HCT116 (cell line): ENCODE measurements at regions not wholly inside any gene's neighbourhood (a gene's known extent, or its start where the extent isn't known, plus 50 kb on each side); places are given as distances from the start of the nearest gene placed in this dataset.

Experiments used
- ATAC-seq: fragments of 200-7000 bp; cut with Tn5 transposase; 2 replicates; pipeline ENCODE4 v1.9.1; 2020; ENCODE audit warnings: mild to moderate bottlenecking, moderate library complexity
- BruUV-seq: library from RNA; stranded (reverse); fragments of 400-500 nt; replicated peaks from 2 replicates; lab custom pipeline; 2021; lab: Mats Ljungman, UMichigan
- CTCF ChIA-PET: fragments of 300-600 bp; sonication (Branson Sonifier 250); formaldehyde crosslinking; loops from one replicate; lab custom pipeline; 2021; ENCODE audit warnings: antibody characterized with exemption; lab: Charles Lee
- POLR2A ChIA-PET: fragments of 300-600, 350-600 bp; sonication (Branson Sonifier 250); formaldehyde crosslinking; loops from one replicate; lab custom pipeline; 2021; ENCODE audit warnings: antibody characterized with exemption; lab: Charles Lee
- RAD21 ChIA-PET, 2 experiments: fragments of 300-600 bp; sonication (Branson Sonifier 250); formaldehyde crosslinking; loops; one replicate each; lab custom pipeline; 2023; ENCODE audit warnings: low total read pairs in 2 of 2; ENCODE audit not compliant: uncharacterized antibody in 2 of 2, unreplicated experiment in 2 of 2, low non-redundant PET in 1 of 2; lab: Charles Lee
- DNase-seq: peaks from one replicate; pipeline ENCODE4 v3.0.0-alpha.2; 2010; ENCODE audit warnings: low read depth, low spot score
- H2AFZ ChIP-seq: fragments of 200-600 bp; shearing (Covaris generic), sonication (generic); 2 replicates; pipeline ENCODE4 v1.6.1; 2017; ENCODE audit warnings: low read depth, mixed run types, mixed read lengths, antibody characterized with exemption, low read length; ENCODE audit not compliant: poor library complexity, severe bottlenecking
- H3K27ac ChIP-seq: 2 replicates; pipeline ENCODE4 v1.5.1; 2012; ENCODE audit warnings: low read depth, low read length
- H3K27me3 ChIP-seq: fragments of 200-600 bp; sonication (generic); 2 replicates; pipeline ENCODE4 v1.6.1; 2016; ENCODE audit warnings: mixed run types, low read length, mixed read lengths; ENCODE audit not compliant: insufficient read depth
- H3K36me3 ChIP-seq, 2 experiments: fragments of 200-500 bp in 1 of 2; fragments of 200-600 bp in 1 of 2; sonication (Bioruptor generic) in 1 of 2; sonication (generic) in 1 of 2; 2 replicates each; pipeline versions ENCODE4 v1.5.1 to v1.6.1; 2014 to 2016; ENCODE audit warnings: low read length in 2 of 2, inconsistent platforms in 1 of 2, mixed read lengths in 1 of 2, mixed run types in 1 of 2; ENCODE audit not compliant: insufficient read depth in 2 of 2, control insufficient read depth in 1 of 2
- H3K4me1 ChIP-seq, 2 experiments: fragments of 200-600 bp in 1 of 2; sonication (generic) in 1 of 2; 2 replicates each; pipeline versions ENCODE4 v1.5.1 to v1.6.1; 2012 to 2017; ENCODE audit warnings: low read length in 2 of 2, inconsistent platforms in 1 of 2, mild to moderate bottlenecking in 1 of 2, mixed read lengths in 1 of 2, mixed run types in 1 of 2, moderate library complexity in 1 of 2; ENCODE audit not compliant: insufficient read depth in 2 of 2, control insufficient read depth in 1 of 2
- H3K4me2 ChIP-seq: fragments of 200-600 bp; sonication (generic); 2 replicates; pipeline ENCODE4 v1.6.1; 2017; ENCODE audit warnings: mixed run types, low read length, mixed read lengths
- H3K4me3 ChIP-seq, 2 experiments: fragments of 200-600 bp in 1 of 2; sonication (generic) in 1 of 2; replicated peaks in 1 of 2; 2 replicates each; pipeline ENCODE4 v1.5.1; 2011 to 2016; ENCODE audit warnings: low read length in 2 of 2, control low read depth in 1 of 2, low read depth in 1 of 2, mild to moderate bottlenecking in 1 of 2, mixed read lengths in 1 of 2, mixed run types in 1 of 2
- H3K79me2 ChIP-seq: fragments of 200-600 bp; sonication (generic); 2 replicates; pipeline ENCODE4 v1.6.1; 2017; ENCODE audit warnings: mild to moderate bottlenecking, mixed run types, low read length, moderate library complexity, mixed read lengths; ENCODE audit not compliant: insufficient read depth
- H3K9ac ChIP-seq: fragments of 200-600 bp; sonication (generic); 2 replicates; pipeline ENCODE4 v1.6.1; 2016; ENCODE audit warnings: low read length, mixed read lengths
- H3K9me2 ChIP-seq: fragments of 200-600 bp; sonication (generic), shearing (Covaris generic); 2 replicates; pipeline ENCODE4 v1.6.1; 2017; ENCODE audit warnings: mixed run types, mild to moderate bottlenecking, moderate library complexity; ENCODE audit not compliant: insufficient read depth
- H3K9me3 ChIP-seq, 2 experiments: fragments of 200-500 bp in 1 of 2; fragments of 200-600 bp in 1 of 2; sonication (Bioruptor generic) in 1 of 2; sonication (generic) in 1 of 2; 2 replicates each; pipeline ENCODE4 v1.6.1; 2014 to 2017; ENCODE audit warnings: low read length in 2 of 2, mixed read lengths in 2 of 2, inconsistent platforms in 1 of 2, low read depth in 1 of 2, mild to moderate bottlenecking in 1 of 2, mixed run types in 1 of 2, moderate library complexity in 1 of 2; ENCODE audit not compliant: control insufficient read depth in 1 of 2, insufficient read depth in 1 of 2
- H4K20me1 ChIP-seq: fragments of 200-600 bp; sonication (generic), shearing (Covaris generic); 2 replicates; pipeline ENCODE4 v1.6.1; 2017; ENCODE audit warnings: mixed run types, mild to moderate bottlenecking, moderate library complexity; ENCODE audit not compliant: insufficient read depth
- CBX3 ChIP-seq: IDR thresholded peaks from 2 replicates; pipeline ENCODE4 v1.6.1; 2012; ENCODE audit warnings: low read depth
- CEBPB ChIP-seq: IDR thresholded peaks from 2 replicates; pipeline ENCODE4 v1.6.1; 2012; ENCODE audit warnings: low read depth
- ELF1 ChIP-seq: IDR thresholded peaks from 2 replicates; pipeline ENCODE4 v1.6.1; 2012; ENCODE audit warnings: low read depth, borderline replicate concordance
- EZH2 ChIP-seq: fragments of 200-600 bp; sonication (generic); IDR thresholded peaks from 2 replicates; pipeline ENCODE4 v1.6.1; 2017; ENCODE audit warnings: antibody characterized with exemption, mixed run types
- EZH2phosphoT487 ChIP-seq: fragments of 200-600 bp; IDR thresholded peaks from 2 replicates; pipeline ENCODE4 v1.6.1; 2018; ENCODE audit warnings: antibody characterized with exemption, borderline replicate concordance
- JUND ChIP-seq: IDR thresholded peaks from 2 replicates; pipeline ENCODE4 v1.6.1; 2012
- POLR2A ChIP-seq: IDR thresholded peaks from 2 replicates; pipeline ENCODE4 v1.7.0; 2011; ENCODE audit warnings: borderline replicate concordance; ENCODE audit not compliant: insufficient read depth, insufficient read length; ENCODE audit errors: extremely low read depth
- SIN3A ChIP-seq: IDR thresholded peaks from 2 replicates; pipeline ENCODE4 v1.6.1; 2012; ENCODE audit warnings: low read depth
- TCF7L2 ChIP-seq: IDR thresholded peaks from 2 replicates; pipeline ENCODE4 v1.7.0; 2011; ENCODE audit warnings: borderline replicate concordance, inconsistent platforms; ENCODE audit not compliant: insufficient read depth, insufficient read length; ENCODE audit errors: extremely low read depth
- YY1 ChIP-seq: IDR thresholded peaks from 2 replicates; pipeline ENCODE4 v1.6.1; 2011; ENCODE audit warnings: low read length, low read depth, moderate library complexity, mild to moderate bottlenecking; ENCODE audit not compliant: insufficient replicate concordance; ENCODE audit errors: extremely low read depth
- ZNF274 ChIP-seq: fragments of 200-500 bp; sonication (Bioruptor generic); IDR thresholded peaks from 2 replicates; pipeline ENCODE4 v1.6.1; 2014; ENCODE audit warnings: mild to moderate bottlenecking, low read depth, low read length, inconsistent platforms
- intact Hi-C: fragments of 100-400 bp; cut with micrococcal nuclease; formaldehyde crosslinking; loops from 2 replicates; pipeline ENCODE4 v1.10.0; 2022
- TF ChIP-seq, protein P1 (sequence below), 3 experiments: fragments of 200-600 bp in 1 of 3; sonication (generic) in 1 of 3; IDR thresholded peaks in 2 of 3; conservative IDR thresholded peaks in 1 of 3; 2 replicates each; pipeline ENCODE4 v1.5.1; 2012 to 2017; ENCODE audit warnings: low read depth in 2 of 3, low read length in 2 of 3, antibody characterized with exemption in 1 of 3, borderline replicate concordance in 1 of 3, control low read depth in 1 of 3, mild to moderate bottlenecking in 1 of 3, mixed read lengths in 1 of 3, mixed run types in 1 of 3, moderate library complexity in 1 of 3; ENCODE audit not compliant: insufficient read depth in 1 of 3
- TF ChIP-seq, protein P2 (sequence below): IDR thresholded peaks from 2 replicates; pipeline ENCODE4 v1.6.1; 2011; ENCODE audit warnings: mild to moderate bottlenecking, low read length, moderate library complexity; ENCODE audit not compliant: insufficient replicate concordance; ENCODE audit errors: extremely low read depth

DNA sequence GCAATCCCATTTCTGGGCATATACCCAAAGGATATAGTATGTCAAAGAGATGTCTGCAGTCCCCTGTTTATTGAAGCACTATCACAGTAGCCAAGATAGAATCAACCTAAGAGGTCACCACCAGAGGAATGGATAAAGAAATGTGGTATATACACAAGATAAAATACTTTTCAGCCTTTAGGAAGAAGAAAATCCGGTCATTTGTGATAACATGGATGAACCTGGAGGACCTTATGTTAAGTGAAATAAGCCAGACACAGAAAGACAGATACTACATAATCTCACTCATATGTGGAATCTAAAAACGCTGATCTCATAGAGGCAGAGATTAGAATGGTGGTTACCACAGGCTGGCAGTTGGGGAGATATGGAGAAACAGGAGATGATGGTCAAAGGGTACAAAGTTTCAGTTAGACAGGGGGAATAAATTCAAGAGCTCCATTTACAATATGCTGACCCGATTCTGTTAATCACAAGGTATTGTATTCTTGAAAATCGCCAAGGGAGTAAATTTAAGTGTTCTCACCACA lies 195.8 kb downstream of the MTHFS start:
- H4K20me1 ChIP-seq: no peaks in the 10 kb centered on the region
- ChIA-PET RAD21 (no interaction called here), CTCF (no interaction called here), POLR2A (no interaction called here)
- H3K79me2 ChIP-seq: no peaks in the 10 kb centered on the region
- no peak overlapping the region for H3K27ac ChIP-seq
- H3K4me1 ChIP-seq: no peaks in the 10 kb centered on the region
- no peak for DNase-seq
- ATAC-seq: no peak
- no peak overlapping the region for H3K4me3 ChIP-seq
- peaks cover 58% of the 10 kb centered on the region for H3K27me3 ChIP-seq
- H3K9me3 ChIP-seq: no peaks in the 10 kb centered on the region
- no peak overlapping the region for H2AFZ ChIP-seq
- no peak overlapping the region for H3K4me2 ChIP-seq
- no TSS peak for BruUV-seq
- H3K9me2 ChIP-seq: no peaks in the 10 kb centered on the region
- no peak overlapping the region for H3K9ac ChIP-seq
- TF ChIP-seq POLR2A (no peak), ELF1 (no peak), CEBPB (no peak), EZH2phosphoT487 (no peak), JUND (no peak)
- TF ChIP-seq, protein P1, sequence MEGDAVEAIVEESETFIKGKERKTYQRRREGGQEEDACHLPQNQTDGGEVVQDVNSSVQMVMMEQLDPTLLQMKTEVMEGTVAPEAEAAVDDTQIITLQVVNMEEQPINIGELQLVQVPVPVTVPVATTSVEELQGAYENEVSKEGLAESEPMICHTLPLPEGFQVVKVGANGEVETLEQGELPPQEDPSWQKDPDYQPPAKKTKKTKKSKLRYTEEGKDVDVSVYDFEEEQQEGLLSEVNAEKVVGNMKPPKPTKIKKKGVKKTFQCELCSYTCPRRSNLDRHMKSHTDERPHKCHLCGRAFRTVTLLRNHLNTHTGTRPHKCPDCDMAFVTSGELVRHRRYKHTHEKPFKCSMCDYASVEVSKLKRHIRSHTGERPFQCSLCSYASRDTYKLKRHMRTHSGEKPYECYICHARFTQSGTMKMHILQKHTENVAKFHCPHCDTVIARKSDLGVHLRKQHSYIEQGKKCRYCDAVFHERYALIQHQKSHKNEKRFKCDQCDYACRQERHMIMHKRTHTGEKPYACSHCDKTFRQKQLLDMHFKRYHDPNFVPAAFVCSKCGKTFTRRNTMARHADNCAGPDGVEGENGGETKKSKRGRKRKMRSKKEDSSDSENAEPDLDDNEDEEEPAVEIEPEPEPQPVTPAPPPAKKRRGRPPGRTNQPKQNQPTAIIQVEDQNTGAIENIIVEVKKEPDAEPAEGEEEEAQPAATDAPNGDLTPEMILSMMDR (IDR thresholded peaks at IDR 0.05 in 2 of 3, conservative IDR thresholded peaks at IDR 0.05 in 1 of 3; ENCODE audit: borderline replicate concordance in 1 of 3, insufficient read depth in 1 of 3, low read depth in 2 of 3, low read length in 2 of 3): no peak
- intact Hi-C loops: no loop called here
- no peaks in the 10 kb centered on the region for H3K36me3 ChIP-seq

DNA sequence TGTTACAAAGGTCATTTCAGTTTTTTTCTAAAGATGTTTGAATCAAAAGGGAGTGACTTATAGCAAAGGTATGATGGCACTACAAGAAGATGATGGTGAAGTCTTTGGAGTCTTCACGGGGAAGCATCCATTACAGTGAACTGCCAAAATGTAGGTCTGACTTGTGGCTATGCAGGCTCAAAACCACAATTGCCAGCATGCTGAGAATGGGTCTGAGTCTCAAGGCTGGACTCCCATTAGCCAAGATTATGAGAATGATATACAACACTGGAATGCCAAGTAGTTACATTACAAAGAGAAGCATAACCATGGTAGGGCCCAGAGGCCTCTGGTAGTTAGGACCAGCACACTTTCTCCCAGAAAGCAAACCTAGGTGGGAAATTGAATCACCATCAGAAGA lies 194.2 kb downstream of the MTHFS start:
- Histone ChIP-seq H3K4me3 (no peak overlapping the region), H3K4me2 (no peak overlapping the region), H3K9me3 (no peaks in the 10 kb centered on the region), H3K27me3 (peaks cover 43% of the 10 kb centered on the region), H4K20me1 (no peaks in the 10 kb centered on the region), H3K79me2 (no peaks in the 10 kb centered on the region), H3K9me2 (no peaks in the 10 kb centered on the region), H3K36me3 (no peaks in the 10 kb centered on the region), H3K9ac (no peak overlapping the region), H2AFZ (no peak overlapping the region), H3K27ac (no peak overlapping the region), H3K4me1 (no peaks in the 10 kb centered on the region)
- ATAC-seq (no peak), DNase-seq (no peak)
- ChIA-PET RAD21 (no interaction called here), POLR2A (no interaction called here), CTCF (no interaction called here)
- BruUV-seq: no TSS peak
- TF ChIP-seq SIN3A: no peak
- no peak for TF ChIP-seq EZH2
- TF ChIP-seq CBX3: no peak
- TF ChIP-seq ZNF274: no peak
- TF ChIP-seq, protein P2, sequence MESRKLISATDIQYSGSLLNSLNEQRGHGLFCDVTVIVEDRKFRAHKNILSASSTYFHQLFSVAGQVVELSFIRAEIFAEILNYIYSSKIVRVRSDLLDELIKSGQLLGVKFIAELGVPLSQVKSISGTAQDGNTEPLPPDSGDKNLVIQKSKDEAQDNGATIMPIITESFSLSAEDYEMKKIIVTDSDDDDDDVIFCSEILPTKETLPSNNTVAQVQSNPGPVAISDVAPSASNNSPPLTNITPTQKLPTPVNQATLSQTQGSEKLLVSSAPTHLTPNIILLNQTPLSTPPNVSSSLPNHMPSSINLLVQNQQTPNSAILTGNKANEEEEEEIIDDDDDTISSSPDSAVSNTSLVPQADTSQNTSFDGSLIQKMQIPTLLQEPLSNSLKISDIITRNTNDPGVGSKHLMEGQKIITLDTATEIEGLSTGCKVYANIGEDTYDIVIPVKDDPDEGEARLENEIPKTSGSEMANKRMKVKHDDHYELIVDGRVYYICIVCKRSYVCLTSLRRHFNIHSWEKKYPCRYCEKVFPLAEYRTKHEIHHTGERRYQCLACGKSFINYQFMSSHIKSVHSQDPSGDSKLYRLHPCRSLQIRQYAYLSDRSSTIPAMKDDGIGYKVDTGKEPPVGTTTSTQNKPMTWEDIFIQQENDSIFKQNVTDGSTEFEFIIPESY: no peak
- no peak for TF ChIP-seq YY1
- TF ChIP-seq JUND: no peak
- TF ChIP-seq TCF7L2: no peak
- no peak for TF ChIP-seq EZH2phosphoT487
- intact Hi-C loops: no loop called here
